GM23338 (cell line): ENCODE measurements at regions not wholly inside any gene's neighbourhood (a gene's known extent, or its start where the extent isn't known, plus 50 kb on each side); places are given as distances from the start of the nearest gene placed in this dataset.

ENCODE experiments used
- ATAC-seq: fragments of 200-7000 bp; cut with Tn5 transposase; 3 replicates; pipeline ENCODE4 v1.9.1; 2020
- DNase-seq: peaks from one replicate; pipeline ENCODE4 v3.0.0-alpha.2; 2015; ENCODE audit warnings: low spot score
- H2AFZ ChIP-seq: fragments of 200-600 bp; sonication (generic); 2 replicates; pipeline ENCODE4 v1.8.0; 2016; ENCODE audit warnings: antibody characterized with exemption, mild to moderate bottlenecking, moderate library complexity
- H3F3A ChIP-seq: fragments of 200-600 bp; sonication (generic); replicated peaks from 2 replicates; pipeline ENCODE4 v1.8.0; 2017; ENCODE audit warnings: antibody characterized with exemption, mixed run types, low read depth
- H3K27ac ChIP-seq: fragments of 200-600 bp; sonication (generic); 2 replicates; pipeline ENCODE4 v1.6.1; 2016; ENCODE audit warnings: low read depth
- H3K27me3 ChIP-seq: fragments of 200-600 bp; sonication (generic); 2 replicates; pipeline ENCODE4 v1.8.0; 2016; ENCODE audit warnings: mild to moderate bottlenecking, mixed run types, moderate library complexity; ENCODE audit not compliant: insufficient read depth
- H3K36me3 ChIP-seq: fragments of 200-600 bp; sonication (generic); 2 replicates; pipeline ENCODE4 v1.8.0; 2016; ENCODE audit warnings: mild to moderate bottlenecking; ENCODE audit not compliant: insufficient read depth
- H3K4me1 ChIP-seq: fragments of 200-600 bp; sonication (generic); 2 replicates; pipeline ENCODE4 v1.8.0; 2016; ENCODE audit warnings: mild to moderate bottlenecking, moderate library complexity; ENCODE audit not compliant: insufficient read depth
- H3K4me2 ChIP-seq: fragments of 200-600 bp; sonication (generic); 2 replicates; pipeline ENCODE4 v1.7.1; 2017; ENCODE audit warnings: mixed run types
- H3K4me3 ChIP-seq: fragments of 200-600 bp; sonication (generic); 2 replicates; pipeline ENCODE4 v1.6.1; 2016; ENCODE audit warnings: mixed run types
- H3K79me2 ChIP-seq: fragments of 200-600 bp; sonication (generic); replicated peaks from 2 replicates; pipeline ENCODE4 v1.8.0; 2017; ENCODE audit warnings: mild to moderate bottlenecking; ENCODE audit not compliant: insufficient read depth
- H3K9me2 ChIP-seq: fragments of 200-600 bp; sonication (generic); 2 replicates; pipeline ENCODE4 v1.8.0; 2017; ENCODE audit not compliant: insufficient read depth
- H4K20me1 ChIP-seq: fragments of 200-600 bp; sonication (generic); replicated peaks from 2 replicates; pipeline ENCODE4 v1.8.0; 2017; ENCODE audit warnings: mild to moderate bottlenecking; ENCODE audit not compliant: insufficient read depth
- H3K27ac Mint-ChIP-seq: 2 replicates; pipeline ENCODE4 v1.8.0; 2020; ENCODE audit warnings: inconsistent platforms, mild to moderate bottlenecking, moderate library complexity, mixed read lengths
- H3K27me3 Mint-ChIP-seq: 3 replicates; pipeline ENCODE4 v1.8.0; 2022; ENCODE audit warnings: low read depth, mild to moderate bottlenecking, moderate library complexity, mixed read lengths, inconsistent platforms; ENCODE audit not compliant: insufficient read depth, poor library complexity
- H3K36me3 Mint-ChIP-seq: 3 replicates; pipeline ENCODE4 v1.8.0; 2021; ENCODE audit warnings: low read depth, mild to moderate bottlenecking, inconsistent platforms, moderate library complexity, mixed read lengths
- H3K4me1 Mint-ChIP-seq: 3 replicates; pipeline ENCODE4 v1.8.0; 2020; ENCODE audit warnings: mild to moderate bottlenecking, inconsistent platforms, mixed read lengths
- H3K4me3 Mint-ChIP-seq: 3 replicates; pipeline ENCODE4 v1.8.0; 2021; ENCODE audit warnings: moderate library complexity, mild to moderate bottlenecking, inconsistent platforms, mixed read lengths
- H3K9me3 Mint-ChIP-seq: 3 replicates; pipeline ENCODE4 v1.8.0; 2020; ENCODE audit warnings: moderate library complexity, mild to moderate bottlenecking, inconsistent platforms, mixed read lengths
- CTCF ChIP-seq, 2 experiments: fragments of 200-600 bp in 1 of 2; sonication (generic) in 1 of 2; conservative IDR thresholded peaks; 2 replicates each; pipeline versions ENCODE4 v1.5.1 to v1.6.1; 2016 to 2017; ENCODE audit warnings: antibody characterized with exemption in 2 of 2, low read depth in 2 of 2, mild to moderate bottlenecking in 2 of 2, moderate library complexity in 1 of 2
- ETS1 ChIP-seq: IDR thresholded peaks from 2 replicates; pipeline ENCODE4 v1.6.1; 2016; ENCODE audit warnings: antibody characterized with exemption
- NANOG ChIP-seq: IDR thresholded peaks from 2 replicates; pipeline ENCODE4 v1.6.1; 2016; ENCODE audit warnings: antibody characterized with exemption, borderline replicate concordance

- Histone ChIP-seq H3K4me3 (no peak overlapping the region), H3K27ac (no peak overlapping the region), H4K20me1 (no peaks in the 10 kb centered on the region), H3K36me3 (no peaks in the 10 kb centered on the region), H3K4me1 (peaks cover 13% of the 10 kb centered on the region; the same call in 1 of the 2 replicates), H3K27me3 (no peaks in the 10 kb centered on the region), H2AFZ (peak overlapping the region; percentile 48; the same call in 1 of the 2 replicates), H3K79me2 (no peaks in the 10 kb centered on the region), H3F3A (no peaks in the 10 kb centered on the region), H3K4me2 (no peak overlapping the region), H3K9me2 (peaks cover 18% of the 10 kb centered on the region; the same call in 1 of the 2 replicates)
- Mint-ChIP-seq H3K36me3 (no peaks in the 10 kb centered on the region; the same call in 2 of the 3 replicates), H3K27ac (no peak overlapping the region), H3K4me3 (no peak overlapping the region), H3K27me3 (peaks cover 3% of the 10 kb centered on the region), H3K4me1 (peaks cover 12% of the 10 kb centered on the region), H3K9me3 (no peaks in the 10 kb centered on the region)
- no peak for TF ChIP-seq ETS1
- TF ChIP-seq CTCF (conservative IDR thresholded peaks at IDR 0.05; ENCODE audit: low read depth in 2 of 2), result peak; percentile 13 to 38; a peak in 2 of 4 replicates
- DNase-seq (peak; percentile 27), ATAC-seq (no peak)
These were observed 520.7 kb upstream of the NBEA start for GRCh38 chr13:34421347-34421719.

GRCh38 chr13:34421858-34422475, 520.1 kb upstream of the NBEA start:
- Histone ChIP-seq H3K79me2 (no peaks in the 10 kb centered on the region), H3F3A (no peaks in the 10 kb centered on the region), H4K20me1 (no peaks in the 10 kb centered on the region), H3K27ac (no peak overlapping the region), H3K27me3 (no peaks in the 10 kb centered on the region), H2AFZ (peak overlapping the region; percentile 69; the same call in 1 of the 2 replicates), H3K4me3 (no peak overlapping the region), H3K36me3 (no peaks in the 10 kb centered on the region), H3K4me2 (no peak overlapping the region), H3K4me1 (peaks cover 13% of the 10 kb centered on the region; the same call in 1 of the 2 replicates), H3K9me2 (peaks cover 18% of the 10 kb centered on the region; the same call in 1 of the 2 replicates)
- Mint-ChIP-seq H3K4me3 (no peak overlapping the region), H3K4me1 (peaks cover 12% of the 10 kb centered on the region), H3K27ac (no peak overlapping the region), H3K36me3 (no peaks in the 10 kb centered on the region; the same call in 2 of the 3 replicates), H3K27me3 (peaks cover 2% of the 10 kb centered on the region), H3K9me3 (no peaks in the 10 kb centered on the region)
- no peak for TF ChIP-seq NANOG
- no peak for TF ChIP-seq CTCF (conservative IDR thresholded peaks at IDR 0.05; ENCODE audit: low read depth in 2 of 2)
- no peak for ATAC-seq
- DNase-seq, result no peak
